ENCODE measurements at regions not wholly inside any gene's neighbourhood (a gene's known extent, or its start where the extent isn't known, plus 50 kb on each side); places are given as distances from the start of the nearest gene placed in this dataset.
"Not testable (repeated sequence)": the region's sequence is repeated elsewhere in the genome, so short reads cannot be mapped to it uniquely, and the experiment has no call there.

GRCh38 chr15:81875717-81876116 lies 170.1 kb downstream of the MEX3B start:
- DNase-seq (ENCODE audit: low read depth, low spot score); POLR2A ChIA-PET; in situ Hi-C loops (cut with HindIII; ENCODE audit: low pct_unique_long_range_greater_than_20kb, low sequenced_read_pairs); H3K27me3 ChIP-seq (ENCODE audit: control insufficient read depth, insufficient read depth, low read length); CTCF ChIA-PET; H3K36me3 ChIP-seq (ENCODE audit: control insufficient read depth, insufficient read depth, low read length); H3K9me3 ChIP-seq (ENCODE audit: control insufficient read depth, insufficient read depth, low read depth, low read length); H3K4me3 ChIP-seq (ENCODE audit: low read depth in 2 of 2, low read length in 2 of 2); H3K4me1 ChIP-seq (ENCODE audit: control insufficient read depth, insufficient read depth, low read length); ATAC-seq; H3K27ac ChIP-seq (ENCODE audit: low read length); BruUV-seq (replicated peaks); intact Hi-C loops (cut with micrococcal nuclease; ENCODE audit: unreplicated experiment): not testable (repeated sequence)

GRCh38 chr15:81870746-81871106 lies 175.1 kb downstream of the MEX3B start:
- H3K36me3 ChIP-seq (ENCODE audit: control insufficient read depth, insufficient read depth, low read length); in situ Hi-C loops (cut with HindIII; ENCODE audit: low pct_unique_long_range_greater_than_20kb, low sequenced_read_pairs); CTCF ChIA-PET; H3K27me3 ChIP-seq (ENCODE audit: control insufficient read depth, insufficient read depth, low read length); H3K27ac ChIP-seq (ENCODE audit: low read length); intact Hi-C loops (cut with micrococcal nuclease; ENCODE audit: unreplicated experiment); H3K4me1 ChIP-seq (ENCODE audit: control insufficient read depth, insufficient read depth, low read length); H3K9me3 ChIP-seq (ENCODE audit: control insufficient read depth, insufficient read depth, low read depth, low read length); BruUV-seq (replicated peaks); H3K4me3 ChIP-seq (ENCODE audit: low read depth in 2 of 2, low read length in 2 of 2); ATAC-seq; DNase-seq (ENCODE audit: low read depth, low spot score); POLR2A ChIA-PET: not testable (repeated sequence)

GRCh38 chr15:81870062-81870745 lies 175.6 kb downstream of the MEX3B start:
- H3K9me3 ChIP-seq (ENCODE audit: control insufficient read depth, insufficient read depth, low read depth, low read length); ATAC-seq; H3K27me3 ChIP-seq (ENCODE audit: control insufficient read depth, insufficient read depth, low read length); H3K4me1 ChIP-seq (ENCODE audit: control insufficient read depth, insufficient read depth, low read length); BruUV-seq (replicated peaks); POLR2A ChIA-PET; H3K4me3 ChIP-seq (ENCODE audit: low read depth in 2 of 2, low read length in 2 of 2); intact Hi-C loops (cut with micrococcal nuclease; ENCODE audit: unreplicated experiment); DNase-seq (ENCODE audit: low read depth, low spot score); H3K27ac ChIP-seq (ENCODE audit: low read length); in situ Hi-C loops (cut with HindIII; ENCODE audit: low pct_unique_long_range_greater_than_20kb, low sequenced_read_pairs); CTCF ChIA-PET; H3K36me3 ChIP-seq (ENCODE audit: control insufficient read depth, insufficient read depth, low read length): not testable (repeated sequence)

GRCh38 chr15:81869161-81869954 lies 176.5 kb downstream of the MEX3B start:
- in situ Hi-C loops (cut with HindIII; ENCODE audit: low pct_unique_long_range_greater_than_20kb, low sequenced_read_pairs), result no loop called here
- DNase-seq (ENCODE audit: low read depth, low spot score) (no peak), ATAC-seq (no peak)
- Histone ChIP-seq H3K4me3 (ENCODE audit: low read depth in 2 of 2, low read length in 2 of 2) (no peak overlapping the region), H3K36me3 (ENCODE audit: control insufficient read depth, insufficient read depth, low read length) (no peaks in the 10 kb centered on the region), H3K27me3 (ENCODE audit: control insufficient read depth, insufficient read depth, low read length) (no peaks in the 10 kb centered on the region), H3K9me3 (ENCODE audit: control insufficient read depth, insufficient read depth, low read depth, low read length) (no peaks in the 10 kb centered on the region), H3K27ac (ENCODE audit: low read length) (no peak overlapping the region), H3K4me1 (ENCODE audit: control insufficient read depth, insufficient read depth, low read length) (no peaks in the 10 kb centered on the region)
- TF ChIP-seq POLR2AphosphoS5 (IDR thresholded peaks at IDR 0.05; ENCODE audit: low read depth, low read length) (no peak), TCF7L2 (IDR thresholded peaks at IDR 0.05; ENCODE audit: low read depth, low read length) (no peak), CTCF (IDR thresholded peaks at IDR 0.05) (no peak), SIN3A (IDR thresholded peaks at IDR 0.05; ENCODE audit: borderline replicate concordance, insufficient read depth, low read depth, low read length) (no peak), REST (IDR thresholded peaks at IDR 0.05; ENCODE audit: insufficient read depth in 1 of 2, low read depth in 2 of 2, low read length in 1 of 2) (no peak)
- ChIA-PET CTCF (no interaction called here), POLR2A (interaction anchor here (0.7 kb wide), 1 partner anchor 30 kb away, joined by 9 read pairs; no protein-coding TSS in a partner anchor)
- intact Hi-C loops (cut with micrococcal nuclease; ENCODE audit: unreplicated experiment), result no loop called here
- no TSS peak for BruUV-seq (replicated peaks)
